ENCODE measurements at regions not wholly inside any gene's neighbourhood (a gene's known extent, or its start where the extent isn't known, plus 50 kb on each side); places are given as distances from the start of the nearest gene placed in this dataset.
"Not testable (repeated sequence)": the region's sequence is repeated elsewhere in the genome, so short reads cannot be mapped to it uniquely, and the experiment has no call there.

DNA sequence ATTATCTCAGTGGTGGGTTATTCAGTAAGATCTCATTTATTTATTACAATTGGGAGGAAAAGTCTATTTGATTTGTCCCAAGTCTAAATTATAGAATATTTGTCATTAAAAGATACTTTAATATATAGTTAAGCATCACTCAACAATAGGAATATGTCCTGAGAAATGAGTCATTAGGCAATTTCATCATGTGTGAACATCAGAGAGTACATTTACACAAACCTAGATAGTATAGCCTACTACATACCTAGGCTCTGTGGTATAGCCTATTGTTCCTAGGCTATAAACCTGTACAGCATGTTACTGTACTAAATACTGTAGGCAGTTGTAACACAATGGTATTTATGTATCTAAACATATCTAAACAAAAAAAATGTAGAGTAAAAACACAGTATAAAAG is 135.0 kb upstream of the RASA1 start:
- Mint-ChIP-seq H3K27ac (no peak overlapping the region), H3K4me1 (peaks cover 4% of the 10 kb centered on the region), H3K36me3 (no peaks in the 10 kb centered on the region), H3K9me3 (peaks cover 0 to 4% (median 2%) of the 10 kb centered on the region in 7 donors), H3K4me3 (no peak overlapping the region), H3K27me3 (ENCODE audit: low read depth in 3 of 3) (no peaks in the 10 kb centered on the region)
- Histone ChIP-seq H3K36me3 (replicated peaks in 1 of 2; ENCODE audit: control insufficient read depth in 1 of 2, insufficient read depth in 2 of 2, low read length in 2 of 2) (no peaks in the 10 kb centered on the region), H3K27ac (ENCODE audit: low read depth in 1 of 2, low read length in 2 of 2) (no peak overlapping the region), H3K27me3 (ENCODE audit: control insufficient read depth in 2 of 2, insufficient read depth in 2 of 2, low read length in 2 of 2) (no peaks in the 10 kb centered on the region), H3K4me1 (ENCODE audit: control insufficient read depth in 1 of 2, insufficient read depth in 2 of 2, low read length in 2 of 2) (no peaks in the 10 kb centered on the region), H3K9ac (ENCODE audit: insufficient read depth, low read length, poor library complexity, severe bottlenecking) (no peak overlapping the region), H3K9me3 (replicated peaks in 1 of 2; ENCODE audit: control insufficient read depth in 1 of 2, insufficient read depth in 1 of 2, low read length in 2 of 2) (no peaks in the 10 kb centered on the region), H4K20me1 (ENCODE audit: insufficient read depth, low read length) (no peaks in the 10 kb centered on the region), H3K4me3 (replicated peaks in 1 of 3; ENCODE audit: low read depth in 2 of 3, low read length in 3 of 3) (no peak overlapping the region), H2AFZ (ENCODE audit: insufficient read depth, low read depth, low read length, poor library complexity, severe bottlenecking) (no peak overlapping the region), H3K79me2 (ENCODE audit: insufficient read depth, low read length) (no peaks in the 10 kb centered on the region), H3K4me2 (replicated peaks; ENCODE audit: extremely low read depth, low read length, poor library complexity, severe bottlenecking) (no peak overlapping the region)
- no peak for DNase-seq
- intact Hi-C loops (cut with micrococcal nuclease) = no loop called here
- TF ChIP-seq, protein P1, sequence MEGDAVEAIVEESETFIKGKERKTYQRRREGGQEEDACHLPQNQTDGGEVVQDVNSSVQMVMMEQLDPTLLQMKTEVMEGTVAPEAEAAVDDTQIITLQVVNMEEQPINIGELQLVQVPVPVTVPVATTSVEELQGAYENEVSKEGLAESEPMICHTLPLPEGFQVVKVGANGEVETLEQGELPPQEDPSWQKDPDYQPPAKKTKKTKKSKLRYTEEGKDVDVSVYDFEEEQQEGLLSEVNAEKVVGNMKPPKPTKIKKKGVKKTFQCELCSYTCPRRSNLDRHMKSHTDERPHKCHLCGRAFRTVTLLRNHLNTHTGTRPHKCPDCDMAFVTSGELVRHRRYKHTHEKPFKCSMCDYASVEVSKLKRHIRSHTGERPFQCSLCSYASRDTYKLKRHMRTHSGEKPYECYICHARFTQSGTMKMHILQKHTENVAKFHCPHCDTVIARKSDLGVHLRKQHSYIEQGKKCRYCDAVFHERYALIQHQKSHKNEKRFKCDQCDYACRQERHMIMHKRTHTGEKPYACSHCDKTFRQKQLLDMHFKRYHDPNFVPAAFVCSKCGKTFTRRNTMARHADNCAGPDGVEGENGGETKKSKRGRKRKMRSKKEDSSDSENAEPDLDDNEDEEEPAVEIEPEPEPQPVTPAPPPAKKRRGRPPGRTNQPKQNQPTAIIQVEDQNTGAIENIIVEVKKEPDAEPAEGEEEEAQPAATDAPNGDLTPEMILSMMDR (IDR thresholded peaks at IDR 0.05) = no peak

- H3K27me3 Mint-ChIP-seq (ENCODE audit: low read depth in 3 of 3); DNase-seq; H3K27ac Mint-ChIP-seq; H3K36me3 ChIP-seq (replicated peaks in 1 of 2; ENCODE audit: control insufficient read depth in 1 of 2, insufficient read depth in 2 of 2, low read length in 2 of 2); H3K36me3 Mint-ChIP-seq; H3K4me1 Mint-ChIP-seq; H3K79me2 ChIP-seq (ENCODE audit: insufficient read depth, low read length); H3K4me1 ChIP-seq (ENCODE audit: control insufficient read depth in 1 of 2, insufficient read depth in 2 of 2, low read length in 2 of 2); H3K9me3 ChIP-seq (replicated peaks in 1 of 2; ENCODE audit: control insufficient read depth in 1 of 2, insufficient read depth in 1 of 2, low read length in 2 of 2); intact Hi-C loops (cut with micrococcal nuclease); H3K4me2 ChIP-seq (replicated peaks; ENCODE audit: extremely low read depth, low read length, poor library complexity, severe bottlenecking); H3K4me3 Mint-ChIP-seq; H3K9me3 Mint-ChIP-seq; H3K9ac ChIP-seq (ENCODE audit: insufficient read depth, low read length, poor library complexity, severe bottlenecking); H3K4me3 ChIP-seq (replicated peaks in 1 of 3; ENCODE audit: low read depth in 2 of 3, low read length in 3 of 3); H4K20me1 ChIP-seq (ENCODE audit: insufficient read depth, low read length); H2AFZ ChIP-seq (ENCODE audit: insufficient read depth, low read depth, low read length, poor library complexity, severe bottlenecking); H3K27ac ChIP-seq (ENCODE audit: low read depth in 1 of 2, low read length in 2 of 2); H3K27me3 ChIP-seq (ENCODE audit: control insufficient read depth in 2 of 2, insufficient read depth in 2 of 2, low read length in 2 of 2): not testable (repeated sequence)
These were observed 133.2 kb upstream of the RASA1 start for GRCh38 chr5:87134513-87134912.

Measured in CD14-positive monocyte (primary cell).